ENCODE measurements at regions not wholly inside any gene's neighbourhood (a gene's known extent, or its start where the extent isn't known, plus 50 kb on each side); places are given as distances from the start of the nearest gene placed in this dataset.

DNA sequence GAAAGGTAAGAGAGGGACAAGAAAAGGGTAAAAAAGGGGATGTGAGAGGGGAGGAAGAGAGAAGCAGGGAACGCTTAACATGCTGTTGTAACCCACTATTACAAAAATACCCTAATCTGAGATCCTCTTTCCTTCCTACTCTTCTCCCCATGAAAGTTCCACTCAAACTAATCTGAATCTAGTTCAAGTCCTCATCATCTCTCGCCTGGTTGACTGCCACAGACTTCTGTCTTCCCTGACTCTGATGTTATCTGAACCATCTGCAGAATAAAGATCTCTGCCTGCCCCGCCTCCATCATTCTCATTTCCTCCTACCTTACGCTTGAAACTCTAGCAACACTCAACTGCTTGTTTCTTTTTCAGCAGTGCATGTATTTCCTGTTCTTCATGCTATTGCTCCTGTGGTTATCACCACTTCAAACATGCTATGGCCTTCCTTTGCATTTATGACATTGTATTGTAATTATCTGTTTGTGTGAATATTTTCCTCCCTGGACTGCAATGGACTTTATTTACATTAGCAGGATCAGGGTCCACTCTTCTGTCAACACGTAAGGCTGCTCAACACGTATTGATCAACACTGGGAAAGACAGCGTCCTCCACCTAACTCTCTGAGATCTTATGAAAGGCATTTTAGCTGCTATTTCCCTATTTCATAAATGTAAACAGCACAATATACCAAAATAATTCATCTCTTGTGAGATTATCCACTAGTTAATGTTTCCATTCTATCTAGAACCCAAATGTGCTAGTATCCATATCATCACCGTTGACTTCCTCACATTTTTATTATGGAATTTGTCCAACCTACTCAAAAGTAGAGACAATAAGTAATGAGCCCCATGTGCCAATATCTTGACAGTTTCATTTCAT is 215.5 kb upstream of the USP25 start:
- TF ChIP-seq Cebpa-rat (IDR thresholded peaks at IDR 0.05) = peak in 3 of 11 experiments; percentile 13 to 52 (median 18); a peak in 2 of 22 replicates
- H3K4me2 ChIP-seq = peak overlapping the region; percentile 60 to 93 (median 75)

DNA sequence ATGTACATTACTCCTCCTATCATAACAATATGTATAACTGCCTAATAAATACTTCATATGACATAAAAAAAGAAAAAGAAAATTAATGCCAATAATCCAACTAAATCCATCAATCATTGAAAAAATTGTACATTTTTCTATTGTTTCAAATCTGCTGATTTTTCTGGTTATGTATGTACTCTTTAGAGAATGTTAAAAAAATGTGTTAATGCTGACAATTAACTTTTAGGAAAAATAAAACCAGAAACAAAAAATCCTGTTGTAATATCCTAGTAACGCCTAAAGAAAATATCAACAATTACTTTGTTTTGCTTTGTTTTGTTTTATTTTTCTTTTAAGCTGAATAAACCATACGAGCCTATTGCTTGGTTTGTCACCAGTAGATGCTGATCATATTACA is 213.9 kb upstream of the USP25 start:
- H3K9me3 ChIP-seq (replicated peaks in 1 of 11) = peaks cover 43 to 61% (median 53%) of the 10 kb centered on the region in 11 experiments
- H4K20me1 ChIP-seq = no peaks in the 10 kb centered on the region
- H3K4me1 ChIP-seq = peaks cover 20 to 57% (median 41%) of the 10 kb centered on the region in 10 experiments
- TF ChIP-seq Cebpa-rat (IDR thresholded peaks at IDR 0.05) = no peak
- H3K36me3 ChIP-seq = peaks cover 0 to 22% (median 6%) of the 10 kb centered on the region in 11 experiments; a peak in 7 of 22 replicates
- H3K9ac ChIP-seq = no peak overlapping the region
- no peak overlapping the region for H3K4me3 ChIP-seq
- H3K27me3 ChIP-seq = no peaks in the 10 kb centered on the region
- no peak overlapping the region; a peak in 1 of 22 replicates for H3K4me2 ChIP-seq
- H3K27ac ChIP-seq = peak overlapping the region in 1 of 11 experiments; percentile 83; a peak in 2 of 22 replicates

More for the DNA sequence above, 215.5 kb upstream of the USP25 start:
- Histone ChIP-seq H3K9me3 (replicated peaks in 1 of 11) (peaks cover 36 to 61% (median 51%) of the 10 kb centered on the region in 11 experiments), H3K4me3 (peak overlapping the region in 9 of 10 experiments; percentile 17 to 52 (median 22); a peak in 11 of 20 replicates), H3K36me3 (peaks cover 0 to 13% (median 6%) of the 10 kb centered on the region in 11 experiments; a peak in 5 of 22 replicates), H3K27ac (peak overlapping the region in 10 of 11 experiments; percentile 28 to 83 (median 72); a peak in 19 of 22 replicates), H4K20me1 (no peaks in the 10 kb centered on the region), H3K4me1 (peaks cover 20 to 61% (median 44%) of the 10 kb centered on the region in 10 experiments), H3K9ac (peak overlapping the region in 8 of 11 experiments; percentile 1 to 69 (median 54); a peak in 13 of 22 replicates), H3K27me3 (no peaks in the 10 kb centered on the region)

DNA sequence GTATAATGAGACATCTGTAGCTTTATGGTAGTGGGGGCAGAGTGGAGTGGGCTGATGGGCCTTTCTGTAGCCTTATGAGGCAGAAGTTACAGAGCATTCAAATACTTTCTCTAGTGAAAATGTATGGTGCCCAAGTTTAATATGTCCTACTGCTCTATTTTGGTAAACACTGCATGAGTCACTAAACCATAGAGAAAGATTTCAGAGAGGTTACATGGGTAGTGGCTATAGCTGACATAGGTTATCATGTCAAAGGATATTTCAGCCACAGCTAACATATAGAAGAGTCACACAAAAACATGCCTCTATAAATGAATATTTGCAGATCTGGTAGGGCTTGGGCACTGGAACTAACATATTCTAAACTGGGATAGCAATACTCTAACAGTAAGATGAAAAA is 212.4 kb upstream of the USP25 start:
- no peak for TF ChIP-seq Cebpa-rat (IDR thresholded peaks at IDR 0.05)
- no peak overlapping the region for H3K9ac ChIP-seq
- H4K20me1 ChIP-seq = no peaks in the 10 kb centered on the region
- peaks cover 0 to 29% (median 11%) of the 10 kb centered on the region in 11 experiments; a peak in 13 of 22 replicates for H3K36me3 ChIP-seq
- no peak overlapping the region; a peak in 1 of 22 replicates for H3K27ac ChIP-seq
- H3K4me2 ChIP-seq = 0 out of 22 replicates have a peak overlapping the region, but pooled peaks of 2 of the 11 experiments have one; percentile 6 to 16
- peaks cover 47 to 62% (median 56%) of the 10 kb centered on the region in 11 experiments for H3K9me3 ChIP-seq (replicated peaks in 1 of 11)
- peaks cover 20 to 46% (median 34%) of the 10 kb centered on the region in 10 experiments for H3K4me1 ChIP-seq
- no peak overlapping the region for H3K4me3 ChIP-seq
- H3K27me3 ChIP-seq = no peaks in the 10 kb centered on the region

DNA sequence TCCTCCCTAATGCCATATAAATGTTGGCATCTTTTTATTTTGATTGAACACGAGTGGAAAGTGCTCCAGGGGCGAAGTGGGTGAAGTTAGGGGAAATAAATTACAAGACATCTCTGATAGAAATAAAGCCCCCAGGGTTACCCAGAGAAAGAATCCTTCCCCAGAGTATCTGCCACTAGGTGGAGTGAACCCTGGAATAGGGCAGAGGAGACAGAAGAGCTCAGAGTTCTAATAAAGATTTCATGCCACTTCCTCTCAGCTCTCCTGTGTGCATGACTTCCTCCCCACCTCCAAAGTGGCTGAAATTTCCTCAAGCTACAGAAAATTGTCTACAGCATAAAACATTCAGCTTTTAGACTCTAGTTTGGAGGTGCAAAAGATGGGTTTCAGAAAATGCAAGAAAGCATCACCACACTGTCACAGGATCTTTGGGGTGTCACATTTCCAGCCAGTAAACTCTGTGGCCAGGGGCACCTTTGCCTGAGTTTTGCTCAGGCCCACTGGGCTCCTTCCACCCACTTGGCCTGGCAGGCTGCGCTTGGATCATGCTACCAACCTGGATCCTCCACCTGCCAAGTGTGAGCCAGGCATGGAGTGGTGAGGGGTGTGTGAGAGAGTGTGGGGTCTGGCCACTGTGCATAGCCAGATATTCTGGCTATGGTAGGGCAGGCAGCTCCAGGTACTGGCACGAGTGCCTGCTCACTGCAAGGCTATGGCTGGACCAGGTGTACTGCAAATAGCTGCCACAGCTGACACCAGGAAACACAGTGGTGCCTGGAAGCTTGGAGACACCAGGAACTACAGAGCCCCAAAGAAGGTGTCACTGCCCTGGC is 208.8 kb upstream of the USP25 start:
- H3K4me2 ChIP-seq = no peak overlapping the region
- peaks cover 0 to 39% (median 11%) of the 10 kb centered on the region in 11 experiments; a peak in 13 of 22 replicates for H3K36me3 ChIP-seq
- H3K9me3 ChIP-seq (replicated peaks in 1 of 11) = peaks cover 64 to 93% (median 85%) of the 10 kb centered on the region in 11 experiments
- no peak overlapping the region for H3K27ac ChIP-seq
- no peaks in the 10 kb centered on the region for H3K27me3 ChIP-seq
- no peak overlapping the region for H3K9ac ChIP-seq
- TF ChIP-seq Cebpa-rat (IDR thresholded peaks at IDR 0.05) = no peak
- no peaks in the 10 kb centered on the region for H4K20me1 ChIP-seq
- peaks cover 0 to 13% (median 4%) of the 10 kb centered on the region in 10 experiments; a peak in 6 of 20 replicates for H3K4me1 ChIP-seq
- H3K4me3 ChIP-seq = peak overlapping the region in 3 of 10 experiments; percentile 14 to 31 (median 26); a peak in 4 of 20 replicates

DNA sequence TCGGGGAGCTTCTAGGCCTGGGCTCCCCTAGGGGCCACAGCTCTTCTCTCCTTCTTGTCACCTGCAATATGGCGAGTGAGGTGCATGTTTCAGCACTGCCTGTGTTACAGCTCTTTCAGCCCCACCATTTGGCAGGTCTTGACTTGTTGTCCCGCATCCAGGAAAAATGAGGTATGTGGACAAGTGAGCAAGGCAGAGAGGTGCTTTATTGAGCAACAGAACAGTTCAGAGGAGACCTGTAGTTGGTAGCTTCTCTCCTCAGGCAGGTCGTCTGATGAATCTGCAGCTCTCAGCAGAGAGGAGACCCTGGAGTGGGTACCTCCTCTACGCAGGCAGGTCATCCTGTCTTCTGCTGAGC is 208.2 kb upstream of the USP25 start:
- H3K27me3 ChIP-seq = no peaks in the 10 kb centered on the region
- H3K4me3 ChIP-seq = peak overlapping the region in 3 of 10 experiments; percentile 14 to 31 (median 26); a peak in 2 of 20 replicates
- no peaks in the 10 kb centered on the region for H4K20me1 ChIP-seq
- H3K36me3 ChIP-seq = peaks cover 0 to 39% (median 11%) of the 10 kb centered on the region in 11 experiments; a peak in 13 of 22 replicates
- no peak overlapping the region for H3K27ac ChIP-seq
- peaks cover 64 to 94% (median 85%) of the 10 kb centered on the region in 11 experiments for H3K9me3 ChIP-seq (replicated peaks in 1 of 11)
- no peak overlapping the region for H3K9ac ChIP-seq
- peaks cover 0 to 11% (median 6%) of the 10 kb centered on the region in 10 experiments; a peak in 13 of 20 replicates for H3K4me1 ChIP-seq
- no peak overlapping the region for H3K4me2 ChIP-seq
- no peak for TF ChIP-seq Cebpa-rat (IDR thresholded peaks at IDR 0.05)

DNA sequence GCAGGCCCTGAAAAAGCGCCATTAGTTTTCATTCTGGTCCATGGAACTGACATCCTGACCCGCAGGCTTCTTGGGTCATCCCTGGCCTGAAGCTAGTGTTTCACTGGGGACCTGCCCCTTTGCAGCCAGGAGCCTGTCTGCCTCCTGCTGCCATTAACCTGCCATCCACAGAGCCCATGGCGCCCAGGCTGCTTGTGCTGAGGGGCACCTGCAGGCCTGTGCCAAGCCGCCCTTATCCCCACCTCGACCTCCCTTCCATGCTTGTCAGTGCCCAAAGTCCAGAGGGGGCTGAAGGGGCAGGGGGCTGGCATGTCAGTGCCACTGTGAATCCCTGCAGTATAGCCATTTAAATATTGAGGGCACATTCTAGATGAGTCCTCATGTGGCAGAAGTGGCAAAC is 207.6 kb upstream of the USP25 start:
- no peak overlapping the region for H3K4me2 ChIP-seq
- peaks cover 0 to 16% (median 10%) of the 10 kb centered on the region in 10 experiments; a peak in 16 of 20 replicates for H3K4me1 ChIP-seq
- no peaks in the 10 kb centered on the region for H4K20me1 ChIP-seq
- peaks cover 0 to 39% (median 11%) of the 10 kb centered on the region in 11 experiments; a peak in 13 of 22 replicates for H3K36me3 ChIP-seq
- TF ChIP-seq Cebpa-rat (IDR thresholded peaks at IDR 0.05) = no peak
- H3K9me3 ChIP-seq (replicated peaks in 1 of 11) = peaks cover 60 to 93% (median 80%) of the 10 kb centered on the region in 11 experiments
- no peak overlapping the region for H3K9ac ChIP-seq
- H3K27ac ChIP-seq = no peak overlapping the region
- H3K27me3 ChIP-seq = no peaks in the 10 kb centered on the region
- peak overlapping the region in 2 of 10 experiments; percentile 16 to 26; a peak in 4 of 20 replicates for H3K4me3 ChIP-seq

DNA sequence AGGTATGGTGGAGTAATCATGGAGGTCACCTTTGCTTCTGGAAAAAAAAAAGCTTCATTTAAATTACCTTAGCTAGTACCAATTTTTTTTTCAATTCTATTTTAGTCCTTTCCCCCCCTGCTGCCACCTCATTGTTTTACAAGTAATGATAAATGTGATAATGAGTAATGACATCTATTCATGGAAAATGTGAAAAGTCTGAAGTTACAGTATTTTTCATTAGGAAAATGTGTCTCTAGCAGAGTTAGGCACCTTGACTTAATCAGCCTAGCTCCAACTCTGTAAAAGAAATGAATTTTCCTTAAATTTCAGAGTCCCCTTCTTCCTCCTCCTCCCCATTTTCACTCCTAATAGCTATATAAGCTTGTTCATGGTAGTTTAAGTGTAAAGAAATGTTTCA is 204.9 kb upstream of the USP25 start:
- Histone ChIP-seq H3K4me3 (no peak overlapping the region), H3K4me2 (no peak overlapping the region), H3K9me3 (replicated peaks in 1 of 11) (peaks cover 50 to 93% (median 81%) of the 10 kb centered on the region in 11 experiments), H3K27me3 (no peaks in the 10 kb centered on the region), H3K27ac (no peak overlapping the region), H4K20me1 (no peaks in the 10 kb centered on the region), H3K9ac (no peak overlapping the region), H3K4me1 (peaks cover 0 to 29% (median 19%) of the 10 kb centered on the region in 10 experiments; a peak in 16 of 20 replicates), H3K36me3 (peaks cover 0 to 34% (median 11%) of the 10 kb centered on the region in 11 experiments; a peak in 14 of 22 replicates)
- no peak for TF ChIP-seq Cebpa-rat (IDR thresholded peaks at IDR 0.05)

DNA sequence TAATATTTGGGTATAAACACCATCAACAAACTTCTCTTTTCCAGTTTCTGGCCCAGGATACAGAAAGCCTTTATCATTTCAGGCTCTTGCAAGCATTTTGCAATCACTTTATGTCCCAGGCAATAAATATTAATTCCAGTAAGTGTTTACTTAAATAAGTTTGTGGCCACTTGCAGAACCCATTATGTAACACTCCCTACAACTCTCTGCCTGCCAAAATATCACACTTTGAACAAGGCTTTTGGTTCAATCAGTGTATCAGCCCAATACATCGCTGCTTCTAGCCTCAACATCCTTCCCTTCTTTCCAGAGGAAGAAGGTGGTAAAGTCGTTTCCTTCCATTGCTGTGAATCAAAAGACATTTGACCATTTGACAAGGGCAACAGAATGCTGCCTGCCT is 203.0 kb upstream of the USP25 start:
- no peaks in the 10 kb centered on the region for H3K27me3 ChIP-seq
- no peaks in the 10 kb centered on the region for H4K20me1 ChIP-seq
- peaks cover 50 to 93% (median 81%) of the 10 kb centered on the region in 11 experiments for H3K9me3 ChIP-seq (replicated peaks in 1 of 11)
- no peak overlapping the region for H3K4me3 ChIP-seq
- H3K4me2 ChIP-seq = peak overlapping the region in 8 of 11 experiments; percentile 14 to 56 (median 46); a peak in 14 of 22 replicates
- no peak overlapping the region for H3K9ac ChIP-seq
- no peak for TF ChIP-seq Cebpa-rat (IDR thresholded peaks at IDR 0.05)
- H3K27ac ChIP-seq = 0 out of 22 replicates have a peak overlapping the region, but pooled peaks of 3 of the 11 experiments have one; percentile 4 to 26 (median 14)
- peaks cover 0 to 25% (median 17%) of the 10 kb centered on the region in 10 experiments; a peak in 16 of 20 replicates for H3K4me1 ChIP-seq
- peaks cover 0 to 35% (median 12%) of the 10 kb centered on the region in 11 experiments; a peak in 12 of 22 replicates for H3K36me3 ChIP-seq
